CD4-positive, alpha-beta T cell treated with Interleukin-4 for 4 hours (primary cell): ENCODE measurements at regions not wholly inside any gene's neighbourhood (a gene's known extent, or its start where the extent isn't known, plus 50 kb on each side); places are given as distances from the start of the nearest gene placed in this dataset.
A peak's percentile ranks its signal among the peaks of the same experiment; 100 is the strongest.

Source experiments
- DNase-seq: peaks from one replicate; pipeline ENCODE4 v3.0.0-alpha.2; 2020

DNA sequence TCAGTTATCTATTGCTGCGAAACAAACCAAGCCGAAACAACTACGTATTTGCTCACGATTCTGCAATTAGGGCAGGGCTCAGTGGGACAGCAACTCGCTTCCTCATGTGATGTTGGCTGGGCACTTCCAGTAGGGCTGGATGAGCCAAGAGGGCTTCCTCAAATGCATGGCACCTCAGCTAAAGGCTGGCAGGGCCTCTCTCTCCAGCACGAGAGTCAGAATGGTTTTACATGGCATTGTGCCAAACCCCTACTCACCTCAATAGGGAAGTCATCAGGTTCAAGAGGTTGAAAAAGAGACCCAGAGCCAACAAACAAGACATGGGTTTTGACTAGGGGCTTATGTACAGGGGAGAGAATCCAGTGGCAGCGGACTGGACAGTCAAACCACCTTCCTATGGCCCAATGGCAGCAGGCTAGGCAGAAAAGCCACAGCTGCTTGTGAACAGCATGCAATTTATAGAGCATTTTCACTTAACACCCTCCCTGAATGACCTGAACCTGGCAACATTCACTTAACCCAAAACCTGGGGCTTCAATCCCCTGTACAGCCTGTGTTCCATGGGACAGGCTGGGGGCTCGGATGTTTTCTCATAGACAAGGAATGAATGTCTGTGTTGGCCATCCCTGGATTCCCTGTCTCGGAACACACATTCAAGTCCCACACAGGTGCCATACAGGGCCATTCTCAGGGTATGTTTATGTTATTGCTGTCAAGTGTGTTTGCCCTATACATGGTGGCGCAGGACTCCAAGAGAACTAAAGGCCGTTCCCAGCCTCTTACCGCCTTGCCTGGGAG is 154.2 kb upstream of the NAV2 start:
- no peak for DNase-seq

DNA sequence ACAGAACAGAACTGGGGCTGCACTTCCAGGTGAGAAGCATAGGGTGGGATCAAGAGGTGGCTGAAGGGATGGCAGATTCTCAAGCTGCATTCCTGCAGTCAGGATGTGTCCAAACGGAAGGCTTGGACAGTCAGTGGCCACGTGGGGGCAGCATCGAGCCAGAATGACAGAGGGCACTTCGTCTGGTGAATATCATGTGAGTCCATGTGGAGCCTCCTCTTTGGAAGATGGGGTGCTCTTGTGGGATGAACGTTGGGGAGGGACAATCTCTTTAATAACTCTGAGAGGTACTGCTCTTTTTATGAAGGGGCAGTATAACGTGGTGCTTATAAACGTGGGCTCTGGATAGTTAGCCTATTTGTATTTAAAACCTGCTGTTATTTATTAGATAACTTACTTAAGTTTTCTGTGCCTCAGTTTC is 154.9 kb upstream of the NAV2 start:
- DNase-seq = peak; percentile 61

DNA sequence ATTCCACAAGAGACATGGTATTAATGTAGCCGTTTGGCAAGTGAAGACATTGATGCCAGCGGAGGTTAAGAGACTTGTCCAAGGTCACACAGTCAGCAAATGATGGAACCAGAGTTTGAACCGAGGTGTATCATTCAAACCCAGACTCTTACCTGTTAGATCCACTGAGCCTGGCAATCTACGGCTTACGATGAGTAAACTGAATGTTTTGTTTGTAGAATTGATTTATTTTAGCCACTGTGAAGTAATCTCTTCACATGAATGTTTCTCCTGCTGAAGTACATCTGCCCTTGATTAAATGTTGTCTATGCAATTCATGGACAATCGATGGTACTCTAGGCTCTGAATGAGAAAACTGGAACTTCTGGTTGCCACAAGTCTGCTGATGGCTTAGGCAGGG is 155.5 kb upstream of the NAV2 start:
- no peak for DNase-seq

DNA sequence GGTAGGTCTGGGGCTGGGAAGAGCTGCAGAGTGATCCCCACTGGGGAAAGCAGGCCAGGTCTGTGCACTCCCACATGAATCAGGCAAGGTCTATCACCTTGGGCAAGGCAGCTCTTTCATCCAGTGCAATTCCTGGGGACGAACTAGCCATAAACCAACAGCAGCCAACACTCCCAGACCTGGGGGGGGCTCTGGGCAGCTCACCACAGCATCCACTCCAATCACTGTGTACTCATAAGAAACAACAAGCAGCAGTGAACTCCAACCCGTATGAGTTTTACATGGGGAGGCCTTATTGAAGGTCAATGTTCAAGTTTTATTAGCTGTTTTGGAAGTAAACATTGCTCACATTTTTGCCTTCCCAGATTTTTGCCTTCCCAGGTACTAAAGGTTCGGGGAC is 157.4 kb upstream of the NAV2 start:
- DNase-seq = no peak

DNA sequence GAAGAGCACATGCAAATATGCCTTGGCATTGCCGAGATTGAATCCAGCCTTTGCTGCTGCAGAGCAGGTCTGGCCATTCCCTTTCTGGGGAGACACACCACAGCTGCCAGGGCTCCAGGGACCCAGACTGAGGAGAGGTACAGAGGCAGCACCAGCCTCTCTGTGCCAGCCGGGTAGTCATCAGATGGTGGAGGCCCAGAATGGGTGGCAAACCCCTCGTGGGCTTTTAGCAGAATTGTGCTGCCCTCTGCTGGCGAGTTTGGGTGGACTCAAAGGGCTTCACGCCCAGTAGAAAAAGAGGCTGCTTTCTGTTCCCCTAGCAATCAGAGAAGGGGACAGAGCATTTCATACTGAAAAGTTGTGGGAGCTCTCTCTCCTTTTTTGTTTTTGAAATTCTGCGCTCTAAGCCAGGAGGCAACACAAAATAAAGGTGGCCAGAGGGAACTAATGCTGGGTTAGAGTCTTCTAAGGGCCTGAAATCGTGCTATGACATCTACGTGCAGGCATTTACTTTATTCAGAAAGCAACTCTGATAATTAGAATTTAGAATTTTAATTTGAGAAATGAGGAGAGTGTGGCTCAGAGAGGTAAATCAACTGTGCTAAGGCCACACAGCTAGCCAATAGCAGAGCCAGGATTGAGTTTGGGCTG is 158.8 kb upstream of the NAV2 start:
- DNase-seq = peak; percentile 65

DNA sequence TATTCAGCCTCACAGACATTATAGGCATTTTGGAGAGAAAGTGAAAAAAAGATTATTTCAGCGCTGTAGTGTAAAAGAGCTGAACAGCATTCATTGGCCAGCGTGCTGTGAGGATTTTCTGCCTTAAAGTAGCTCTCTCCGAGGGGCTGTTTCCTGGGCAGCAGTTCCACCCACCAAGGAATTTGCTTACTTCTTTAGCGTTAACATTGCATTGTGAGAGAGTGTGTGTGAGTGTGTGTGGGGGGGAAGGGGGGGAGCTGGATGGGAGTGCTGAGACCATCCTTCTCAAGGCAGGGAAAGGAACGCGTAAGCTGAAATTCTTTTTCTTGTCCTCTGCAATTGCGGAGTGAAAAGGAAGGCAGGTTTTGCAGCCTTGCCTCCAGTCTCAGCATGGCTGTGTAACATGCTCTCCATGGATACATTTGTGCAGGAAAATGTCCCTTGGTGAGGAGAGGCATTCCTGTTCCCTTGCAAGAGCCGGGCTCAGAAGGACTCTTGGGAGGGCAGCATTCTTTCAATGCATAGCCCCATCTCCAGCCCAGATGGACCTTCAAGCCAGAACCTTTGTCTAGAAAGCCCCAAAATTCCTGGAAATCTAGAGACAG is 159.9 kb upstream of the NAV2 start:
- DNase-seq = no peak

DNA sequence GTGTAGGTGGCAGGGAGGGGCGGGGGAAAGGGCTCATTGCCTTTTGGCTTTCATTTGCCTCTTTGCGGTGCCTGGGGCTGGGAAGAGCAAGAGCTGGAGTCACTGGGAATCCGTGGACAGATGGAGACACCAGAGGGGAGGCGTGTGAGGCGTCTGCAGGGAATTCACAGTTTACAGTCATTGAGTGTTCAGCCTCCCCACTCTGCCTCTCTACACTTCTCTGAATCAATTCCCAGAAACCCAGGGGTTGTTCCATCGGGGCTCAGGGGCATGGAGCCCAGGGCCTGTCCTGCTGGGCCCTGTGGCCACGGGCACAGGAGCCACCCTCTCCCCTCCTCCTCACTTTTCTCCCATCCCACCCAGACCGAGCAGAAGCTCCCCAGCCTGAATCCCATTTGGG is 160.5 kb upstream of the NAV2 start:
- DNase-seq = no peak

DNA sequence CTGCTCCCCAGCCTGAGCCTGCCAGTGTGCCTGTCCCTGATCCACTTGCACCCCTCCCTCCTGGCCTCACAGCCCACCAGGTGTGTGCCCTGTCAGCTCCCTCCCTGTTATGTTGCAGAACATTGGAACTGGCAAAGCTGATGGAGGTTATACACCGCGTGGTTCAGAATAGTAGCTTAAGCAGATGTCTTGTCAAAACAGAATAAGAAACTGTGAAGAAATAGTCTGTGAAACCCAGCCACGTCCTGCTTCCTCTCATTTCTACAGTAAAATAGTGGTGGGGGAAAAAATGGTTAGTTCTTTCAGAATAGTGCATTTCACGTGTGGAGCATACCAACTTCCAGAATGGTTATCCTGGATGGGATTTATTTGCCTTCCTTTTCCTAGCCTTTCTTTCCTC is 161.2 kb upstream of the NAV2 start:
- DNase-seq = no peak

DNA sequence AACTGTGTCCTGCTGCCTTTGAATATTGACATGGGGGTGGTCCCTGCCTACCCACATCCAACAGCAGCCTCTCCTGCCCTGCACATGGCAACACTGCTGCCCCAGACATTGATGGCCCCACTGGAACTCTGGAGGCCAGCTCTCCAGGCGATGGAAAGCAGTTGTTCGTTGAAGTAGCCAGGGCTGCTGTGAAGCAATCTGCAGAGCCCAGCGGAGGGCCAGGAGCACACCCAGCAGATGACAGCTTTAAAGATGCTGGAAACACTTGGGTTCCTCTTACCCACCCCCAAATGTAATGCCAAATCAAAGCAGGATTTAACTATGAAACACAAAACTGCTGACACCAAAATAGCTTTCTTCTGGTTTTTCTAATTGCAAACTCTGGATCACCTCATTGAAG is 165.6 kb upstream of the NAV2 start:
- no peak for DNase-seq

DNA sequence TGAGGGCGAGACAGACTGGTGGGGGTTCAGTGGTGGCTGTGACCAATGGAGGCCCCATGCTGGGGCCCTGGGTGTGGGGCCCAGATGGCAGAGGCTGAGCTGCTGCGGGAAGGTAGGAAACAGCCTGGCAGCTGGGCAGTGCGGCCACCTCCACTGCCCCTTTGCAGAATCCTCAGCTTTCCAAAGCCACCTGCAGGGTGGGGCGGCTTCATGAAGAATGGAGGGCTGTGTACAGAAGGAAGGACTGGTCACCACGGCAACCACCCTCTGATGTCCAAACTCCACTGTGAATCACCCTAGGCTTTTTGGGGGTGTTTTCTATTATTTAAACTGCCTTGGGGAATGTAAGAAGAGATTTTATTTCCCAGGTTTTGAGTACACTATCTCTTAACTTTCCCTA is 166.3 kb upstream of the NAV2 start:
- no peak for DNase-seq

DNA sequence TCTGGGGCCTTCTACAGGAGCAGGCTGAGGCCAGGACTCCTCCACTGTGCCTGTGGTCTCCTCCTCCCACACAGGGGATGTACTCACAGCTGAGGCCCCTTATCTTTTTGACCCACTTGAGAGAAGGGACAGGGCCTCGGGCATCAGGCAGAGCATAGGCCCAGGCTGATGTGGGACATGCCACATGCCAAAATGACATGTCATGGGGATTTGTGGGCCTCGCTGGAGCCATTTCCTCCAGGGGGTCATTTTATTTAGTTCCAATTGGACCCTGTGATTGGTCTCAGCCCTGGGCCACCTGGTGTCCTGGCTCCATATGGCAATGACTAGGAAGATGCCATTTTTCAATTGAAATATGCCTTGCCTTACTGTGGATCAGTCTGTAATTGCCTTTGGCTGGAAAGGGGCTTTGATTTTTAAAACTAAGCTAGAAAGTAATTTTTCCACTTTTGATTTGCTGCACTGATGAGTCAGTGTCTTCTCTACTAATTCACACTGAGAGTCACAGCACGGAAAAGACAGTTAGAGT is 171.1 kb upstream of the NAV2 start:
- DNase-seq = no peak

DNA sequence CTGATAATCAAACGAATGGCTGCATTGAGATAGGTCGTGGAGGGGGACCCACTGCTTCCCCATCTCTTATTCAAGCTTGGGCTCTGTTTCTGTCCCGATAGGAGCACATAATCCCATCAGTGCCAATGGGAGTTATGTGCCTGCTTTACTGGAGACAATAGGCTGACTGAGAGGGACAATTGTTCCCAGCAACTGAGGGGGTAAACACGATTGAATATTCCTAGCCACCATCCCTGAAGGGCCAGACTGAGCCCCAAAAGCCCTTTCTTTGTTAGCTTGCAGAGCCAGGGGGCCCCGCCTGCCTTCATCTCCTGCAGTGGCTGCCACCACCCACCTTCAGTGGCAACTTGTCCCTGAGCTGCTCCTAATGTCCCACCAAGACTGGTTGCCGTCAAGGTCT is 172.8 kb upstream of the NAV2 start:
- DNase-seq = no peak

DNA sequence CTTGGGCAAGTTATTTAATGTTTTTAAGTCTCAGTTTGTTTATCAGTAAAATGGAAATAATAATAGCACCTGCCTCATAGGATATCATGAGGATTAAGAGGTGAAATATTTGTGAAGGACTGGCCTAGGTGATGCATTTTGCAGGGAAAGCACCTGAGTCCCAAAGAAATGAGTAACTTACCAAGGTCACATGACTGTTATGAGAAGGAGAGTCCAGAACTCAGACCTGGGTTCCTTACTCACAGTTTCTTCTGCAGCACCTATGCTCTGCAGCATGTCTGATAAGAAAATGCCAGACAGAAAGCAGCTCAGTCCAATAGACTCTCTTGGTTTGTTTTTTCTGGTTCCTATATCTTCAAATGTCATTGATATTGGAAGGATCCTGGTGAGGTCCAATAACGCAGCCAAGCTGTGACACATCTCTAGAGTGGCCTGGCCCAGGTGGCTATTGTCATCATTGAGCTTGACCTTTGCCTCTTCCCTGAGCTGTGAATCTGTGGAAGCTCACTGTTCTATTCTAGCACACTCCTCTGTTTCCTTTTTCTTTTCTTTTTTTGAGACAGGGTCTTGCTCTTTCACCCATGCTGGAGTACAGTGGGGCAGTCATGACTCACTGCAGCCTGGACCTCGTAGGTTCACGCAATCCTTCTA is 174.7 kb upstream of the NAV2 start:
- no peak for DNase-seq

DNA sequence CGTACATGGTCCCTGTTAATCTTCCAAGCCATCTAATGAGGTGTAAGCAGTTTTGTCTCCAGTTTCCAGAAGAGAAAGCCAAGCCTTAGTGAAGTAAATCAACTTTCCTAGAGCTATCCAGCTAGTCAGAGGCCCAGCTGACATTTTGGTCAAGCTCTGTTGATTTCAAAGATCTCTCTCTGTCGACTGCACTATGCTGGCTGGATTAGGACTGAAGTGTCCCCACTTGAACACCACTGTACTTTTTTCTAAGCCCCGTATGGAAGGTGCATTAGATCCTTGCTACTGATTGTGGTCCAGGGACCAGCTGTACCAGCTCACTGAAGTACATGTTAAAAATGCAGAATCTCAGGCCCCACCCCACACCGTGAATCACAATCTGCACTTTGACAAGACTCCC is 176.5 kb upstream of the NAV2 start:
- DNase-seq = no peak

DNA sequence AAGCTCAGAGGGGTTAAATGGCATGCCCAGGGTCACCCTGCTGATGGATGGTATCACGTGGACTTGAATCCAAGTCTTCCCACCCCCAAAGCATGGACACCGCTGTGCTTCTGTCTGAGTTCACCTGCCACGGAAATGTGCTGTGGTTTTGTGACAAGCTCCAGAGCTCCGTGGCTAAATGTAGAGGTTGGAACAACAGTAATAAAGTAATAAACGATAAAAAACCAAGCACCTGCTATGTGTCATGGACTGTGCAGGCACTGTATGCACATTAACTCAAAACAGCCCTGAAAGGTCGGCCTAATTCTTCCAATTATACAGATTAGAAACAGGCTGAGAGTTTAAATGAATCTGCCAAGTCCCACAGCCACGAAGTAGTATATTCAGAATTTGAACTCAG is 182.1 kb upstream of the NAV2 start:
- no peak for DNase-seq

DNA sequence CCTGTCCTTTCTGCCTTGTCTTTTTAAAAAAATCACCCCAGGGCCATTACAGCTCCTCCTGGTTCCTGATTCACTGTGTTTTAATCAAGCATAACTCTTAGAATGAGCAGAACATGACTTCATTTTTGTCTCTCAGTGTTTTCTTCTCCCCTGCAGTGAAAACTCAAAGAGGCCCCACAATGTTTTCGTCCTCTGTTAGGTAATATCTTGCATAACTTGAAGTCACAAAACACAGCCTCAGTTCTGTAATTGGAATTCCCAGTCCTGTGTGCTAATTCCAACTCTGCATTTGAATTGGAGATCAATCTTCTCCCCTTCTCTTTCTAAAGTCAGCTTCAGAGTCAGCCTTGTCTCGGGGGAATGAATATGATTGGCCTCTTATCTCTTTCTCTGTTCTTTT is 186.5 kb upstream of the NAV2 start:
- DNase-seq = no peak

DNA sequence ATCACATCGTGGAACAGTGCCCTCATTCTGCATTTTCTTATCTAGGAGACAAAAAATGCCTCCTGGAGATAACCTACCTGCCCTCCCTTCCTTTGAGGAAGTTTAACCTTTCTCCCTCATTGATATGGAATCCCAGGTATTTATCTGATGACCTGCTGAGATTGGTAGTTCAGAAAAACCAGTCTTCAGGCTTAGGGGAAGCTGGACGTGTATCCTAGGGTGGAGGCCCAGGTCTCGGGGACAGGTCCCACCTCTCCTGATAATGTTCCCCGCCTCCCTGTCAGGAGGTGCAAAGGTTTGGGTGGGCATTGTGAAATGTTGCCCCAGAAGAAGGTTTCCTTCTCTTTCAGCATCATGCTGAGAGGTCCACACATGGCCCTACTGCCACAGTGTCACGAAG is 186.9 kb upstream of the NAV2 start:
- DNase-seq = no peak

DNA sequence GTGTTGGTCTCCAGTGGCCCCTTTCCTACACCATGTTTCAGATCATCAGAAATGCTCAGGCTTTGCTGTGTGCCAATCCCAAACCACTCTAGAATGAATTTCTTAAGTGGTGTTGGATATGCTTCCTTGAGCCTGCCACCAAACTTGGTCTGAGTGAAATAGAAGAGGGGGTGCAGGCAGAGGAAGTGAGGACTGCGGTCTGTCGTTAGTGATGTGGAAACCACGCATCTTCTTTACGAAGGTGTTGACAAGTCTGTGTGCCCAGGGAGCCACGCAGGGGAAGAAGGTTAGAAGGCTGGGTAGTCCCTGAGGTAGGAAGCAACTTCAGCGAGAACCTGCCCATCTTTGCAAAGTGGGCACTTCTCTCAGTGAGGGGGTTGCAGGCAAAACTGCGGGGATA is 187.4 kb upstream of the NAV2 start:
- no peak for DNase-seq

DNA sequence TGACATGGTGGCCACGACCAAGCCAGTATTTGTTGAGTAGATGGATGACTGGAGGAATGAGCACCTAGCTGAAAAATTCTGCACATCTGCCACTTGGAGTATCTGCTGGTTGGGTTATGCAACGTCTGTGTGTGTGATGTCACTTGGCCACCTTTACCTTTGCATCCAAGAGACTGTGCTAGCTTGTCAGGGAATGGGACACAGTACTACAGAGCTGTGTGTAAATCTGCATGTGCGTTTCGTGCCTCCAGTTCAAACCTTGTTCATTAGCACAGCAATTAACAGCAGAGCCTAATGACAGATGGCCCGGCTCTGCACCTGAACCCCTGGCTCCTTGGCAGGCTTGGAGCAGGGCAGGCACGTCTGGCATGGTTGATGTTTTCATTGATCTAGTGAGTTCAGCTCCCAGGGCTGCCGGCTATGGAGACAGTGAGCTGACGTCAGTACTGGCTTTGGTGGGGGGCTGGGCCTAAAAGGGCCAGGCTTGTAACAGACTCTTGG is 188.4 kb upstream of the NAV2 start:
- DNase-seq = no peak

DNA sequence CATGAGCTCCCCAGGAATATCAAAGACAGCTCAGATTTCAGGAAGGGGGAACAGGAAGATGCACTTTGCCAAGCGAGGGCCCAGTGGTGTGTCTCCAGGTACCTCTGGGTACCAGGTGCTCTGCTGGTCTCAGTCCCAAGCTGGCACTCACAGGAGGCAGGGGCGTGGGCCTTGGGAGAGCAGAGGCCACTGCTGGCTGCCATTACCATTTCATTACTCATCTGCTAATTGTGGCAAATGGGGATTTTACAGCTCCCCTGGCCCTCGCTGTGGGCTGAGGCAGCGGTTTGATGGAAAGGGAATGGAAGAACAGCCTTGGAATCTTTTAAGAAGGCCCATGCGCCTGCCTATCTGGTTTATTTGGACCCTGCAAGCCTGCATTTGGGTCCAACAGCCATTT is 192.0 kb upstream of the NAV2 start:
- DNase-seq = no peak

DNA sequence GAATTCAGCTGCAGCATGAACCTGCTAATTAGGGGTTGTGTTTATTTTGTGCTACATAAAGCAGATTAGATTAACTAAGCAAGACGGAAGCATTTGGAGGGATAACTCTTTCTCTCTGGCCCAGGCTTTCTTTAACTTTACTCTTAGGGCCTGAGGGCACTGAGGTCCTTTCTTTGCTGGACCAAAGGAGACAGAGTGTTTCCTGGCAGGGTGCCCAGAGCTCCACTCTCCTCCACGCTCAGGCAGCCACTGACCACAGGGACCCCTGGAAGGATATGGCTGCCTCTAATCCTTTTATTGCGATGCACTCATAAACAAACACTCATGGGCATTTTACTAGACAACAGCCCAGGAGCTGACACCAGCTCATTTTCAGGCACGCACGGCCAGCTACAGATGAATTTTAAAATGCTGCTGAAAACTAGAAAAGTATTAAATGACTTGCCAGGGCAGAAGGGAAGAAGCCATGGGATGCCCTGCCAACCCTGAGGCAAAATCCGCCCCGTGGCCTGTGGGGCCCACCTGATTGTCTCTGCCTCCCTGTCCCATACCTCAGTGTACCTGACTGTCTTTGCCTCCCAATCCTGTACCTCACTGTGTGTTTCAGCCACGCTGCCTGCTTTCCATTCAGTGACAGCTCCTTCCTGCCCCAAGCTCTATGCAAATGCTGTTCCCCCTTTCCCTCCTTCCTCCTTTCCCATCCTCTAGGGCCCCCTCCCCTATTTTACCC is 192.6 kb upstream of the NAV2 start:
- no peak for DNase-seq

DNA sequence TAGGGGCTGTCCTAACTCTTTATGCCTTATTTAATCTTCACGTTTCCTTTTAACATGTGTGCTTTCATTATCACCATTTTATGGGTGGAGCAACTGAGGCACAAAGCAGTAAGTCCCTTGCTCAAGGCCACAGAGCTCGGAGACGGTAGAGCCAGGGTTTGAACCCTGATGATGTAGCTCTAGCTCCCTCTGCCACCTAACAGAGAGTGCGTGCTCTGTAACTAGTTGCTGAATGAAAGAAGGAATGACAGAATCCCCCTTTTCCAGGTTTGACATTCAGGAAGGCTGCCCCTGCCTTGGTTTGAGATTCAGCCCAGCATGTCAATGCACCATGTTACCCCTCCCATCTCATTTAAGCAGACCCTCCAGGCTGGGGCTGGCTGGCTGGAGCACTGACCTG is 193.3 kb upstream of the NAV2 start:
- DNase-seq = no peak

DNA sequence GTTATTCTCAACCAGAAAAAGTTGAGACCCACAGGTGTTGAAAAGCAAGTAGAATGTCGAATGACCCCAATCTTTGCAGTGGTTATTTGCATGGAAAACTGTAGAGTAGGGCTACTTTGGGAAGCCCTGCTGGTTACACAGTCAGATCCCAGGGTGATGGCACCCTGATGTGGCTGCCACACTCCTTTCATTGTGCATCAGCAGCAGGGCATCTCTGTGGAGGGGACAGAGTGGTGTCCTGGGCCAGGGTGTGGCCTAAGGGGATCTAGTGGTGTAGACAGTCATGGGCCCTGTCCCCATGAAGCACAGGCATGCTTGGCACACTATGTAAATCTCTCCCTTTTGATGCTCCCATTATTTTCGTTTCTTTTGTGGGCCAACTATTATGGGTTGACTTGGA is 199.4 kb upstream of the NAV2 start:
- DNase-seq = no peak
